HG03442 (cell line): ENCODE measurements at regions not wholly inside any gene's neighbourhood (a gene's known extent, or its start where the extent isn't known, plus 50 kb on each side); places are given as distances from the start of the nearest gene placed in this dataset.

Experiments
- ATAC-seq: cut with Tn5 transposase; IDR thresholded peaks from one replicate; pipeline ENCODE4 v1.9.1; 2021; ENCODE audit warnings: mild to moderate bottlenecking, moderate library complexity; ENCODE audit not compliant: unreplicated experiment

DNA sequence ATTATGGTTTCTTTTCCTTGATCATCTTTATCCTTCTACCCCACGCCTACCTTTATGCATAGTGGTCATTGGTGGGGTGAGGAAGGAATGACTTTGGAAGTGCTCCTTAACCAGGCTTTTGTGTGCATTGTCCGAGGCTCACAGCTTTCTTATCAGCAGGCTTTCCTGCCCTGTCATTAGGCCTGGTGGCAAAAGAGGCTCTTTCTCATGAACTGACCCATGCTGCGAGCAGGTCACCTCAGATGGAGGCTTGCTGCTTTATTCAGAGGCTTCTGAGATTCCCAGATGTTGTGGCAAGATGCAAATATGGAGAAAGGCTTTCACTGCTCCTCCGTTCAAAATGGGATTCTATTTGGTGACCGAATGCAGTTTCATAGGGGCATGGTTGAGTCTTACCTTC is 57.4 kb upstream of the DMRTA1 start:
- no peak for ATAC-seq

DNA sequence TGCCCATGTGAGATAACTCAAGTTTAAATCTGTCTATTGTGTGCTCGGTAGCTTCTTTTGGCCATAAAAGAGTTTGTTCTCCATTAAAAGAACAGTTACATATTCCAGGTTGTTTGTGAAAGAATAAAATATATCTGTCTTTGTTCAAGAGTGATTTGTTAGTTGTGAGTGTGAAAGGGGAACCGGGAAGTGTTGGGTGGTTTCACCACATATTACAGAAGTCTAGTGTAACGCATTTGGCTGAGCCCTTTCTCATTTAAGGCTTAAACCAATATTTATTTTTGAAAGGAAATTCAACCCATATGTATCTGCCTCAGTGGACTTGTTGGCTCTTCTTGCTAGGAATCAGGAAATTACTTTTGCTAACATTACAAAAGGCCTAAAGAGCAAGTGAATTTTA is 54.1 kb upstream of the DMRTA1 start:
- no peak for ATAC-seq

GRCh38 chr9:22395687-22396141 is 50.9 kb upstream of the DMRTA1 start:
- no peak for ATAC-seq
